IPS-NIHi11 (cell line): ENCODE measurements at regions not wholly inside any gene's neighbourhood (a gene's known extent, or its start where the extent isn't known, plus 50 kb on each side); places are given as distances from the start of the nearest gene placed in this dataset.

ENCODE experiments used
- DNase-seq: peaks from one replicate; pipeline ENCODE4 v3.0.0; 2012; ENCODE audit warnings: mixed read lengths, low spot score

GRCh38 chr1:39085174-39085573 is 59.0 kb downstream of the NDUFS5 start:
- DNase-seq = no peak

GRCh38 chr1:39086386-39086785 is 60.2 kb downstream of the NDUFS5 start:
- DNase-seq = no peak

GRCh38 chr1:39086865-39087409 is 60.8 kb downstream of the NDUFS5 start:
- no peak for DNase-seq

GRCh38 chr1:39087435-39087834 is 61.3 kb downstream of the NDUFS5 start:
- DNase-seq = no peak

GRCh38 chr1:39088658-39089057 is 62.5 kb downstream of the NDUFS5 start:
- DNase-seq = no peak

- no peak for DNase-seq
Measured at GRCh38 chr1:39089931-39090521, 63.9 kb downstream of the NDUFS5 start.

- no peak for DNase-seq
Measured at GRCh38 chr1:39090757-39091380, 64.7 kb downstream of the NDUFS5 start.

GRCh38 chr1:39091845-39092645 is 65.9 kb downstream of the NDUFS5 start:
- DNase-seq = peak; percentile 39

- no peak for DNase-seq
Measured at GRCh38 chr1:39094685-39095084, 68.5 kb downstream of the NDUFS5 start.

GRCh38 chr1:39098546-39099250 is 72.5 kb downstream of the NDUFS5 start:
- peak; percentile 97 for DNase-seq

GRCh38 chr1:39102537-39103327 is 76.6 kb downstream of the NDUFS5 start:
- DNase-seq = peak; percentile 54

GRCh38 chr1:39103328-39104157 is 77.4 kb downstream of the NDUFS5 start:
- DNase-seq = no peak

- DNase-seq = no peak
Measured at GRCh38 chr1:39104158-39105060, 78.3 kb downstream of the NDUFS5 start.

GRCh38 chr1:39105061-39105840 is 79.1 kb downstream of the NDUFS5 start:
- peak; percentile 79 for DNase-seq

- peak; percentile 47 for DNase-seq
Measured at GRCh38 chr1:39105841-39106765, 80.0 kb downstream of the NDUFS5 start.

GRCh38 chr1:39106801-39107327 is 80.7 kb downstream of the NDUFS5 start:
- no peak for DNase-seq
